ENCODE measurements at regions not wholly inside any gene's neighbourhood (a gene's known extent, or its start where the extent isn't known, plus 50 kb on each side); places are given as distances from the start of the nearest gene placed in this dataset.

DNA sequence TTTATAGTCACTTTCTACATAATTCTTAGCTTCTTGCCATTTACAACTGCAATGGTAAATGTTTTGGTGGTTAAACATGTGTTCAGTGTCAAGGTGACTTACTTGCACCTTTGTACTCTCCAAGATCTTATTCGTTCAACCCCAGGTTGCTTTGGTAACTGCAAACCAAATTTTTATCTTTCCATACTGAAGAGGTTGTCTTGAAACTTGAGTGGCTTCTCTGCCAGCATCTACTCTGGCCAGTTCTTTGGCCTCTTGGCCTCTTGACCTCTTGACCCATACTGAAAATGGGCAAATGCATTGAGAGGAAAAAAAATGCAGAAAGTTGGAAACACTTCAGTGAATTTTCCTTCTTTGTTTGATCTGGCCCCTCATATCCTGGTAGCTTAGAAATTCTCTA lies 88.0 kb upstream of the LRRC7 start:
- no peak for DNase-seq

DNA sequence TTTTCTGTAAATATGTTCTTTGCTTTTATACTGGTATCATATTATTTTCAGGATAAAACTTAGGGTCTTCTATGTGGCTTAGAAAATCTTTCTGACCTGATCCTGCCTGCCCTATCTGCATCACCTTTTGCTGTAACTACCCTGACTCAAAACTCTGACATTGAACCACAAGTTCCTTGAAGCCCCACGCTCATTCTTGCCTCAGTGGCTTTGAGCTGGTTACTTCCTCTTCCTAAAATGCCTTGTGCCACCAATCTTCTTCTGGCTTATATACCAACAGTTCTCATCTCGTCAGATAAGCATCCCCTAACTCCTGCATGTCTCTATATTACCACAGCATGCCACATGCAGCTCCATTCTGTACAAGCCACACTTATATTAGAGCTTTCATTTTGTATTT lies 84.5 kb upstream of the LRRC7 start:
- DNase-seq: no peak

DNA sequence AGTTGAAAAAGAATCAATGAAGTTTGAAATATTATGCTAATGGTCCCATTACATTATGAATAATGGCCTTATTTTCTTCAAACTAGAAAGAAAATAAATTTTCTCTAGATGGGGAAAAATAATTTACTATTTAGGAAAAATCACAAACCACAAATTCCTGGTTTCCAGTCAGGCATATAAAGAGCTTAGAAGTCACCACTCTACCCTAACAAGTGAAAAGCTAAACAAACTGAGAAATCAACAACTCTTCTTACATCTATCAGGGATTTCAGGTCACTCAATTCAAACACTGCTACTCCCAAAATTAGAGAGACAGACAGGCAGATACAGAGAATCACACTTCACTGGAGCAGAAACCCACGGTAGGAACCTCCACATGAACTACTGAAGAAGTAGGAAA lies 82.1 kb upstream of the LRRC7 start:
- no peak for DNase-seq

DNA sequence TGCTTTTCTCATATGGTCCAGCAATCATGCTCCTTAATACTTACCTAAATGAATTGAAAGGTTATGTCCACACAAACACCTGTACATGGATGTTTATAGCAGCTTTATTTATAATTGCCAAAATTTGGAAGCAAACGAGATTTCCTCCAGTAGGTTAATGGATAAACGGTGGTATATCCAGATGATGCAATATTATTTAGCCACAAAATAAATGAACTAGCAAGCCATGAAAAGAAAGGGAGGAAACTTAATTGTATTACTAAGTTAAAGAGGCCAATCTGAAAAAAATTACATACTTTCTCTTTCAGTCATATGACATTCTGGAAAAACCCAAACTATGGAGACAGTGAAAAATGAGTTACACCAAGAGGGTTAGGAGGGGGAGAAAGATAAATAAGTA lies 76.3 kb upstream of the LRRC7 start:
- no peak for DNase-seq

DNA sequence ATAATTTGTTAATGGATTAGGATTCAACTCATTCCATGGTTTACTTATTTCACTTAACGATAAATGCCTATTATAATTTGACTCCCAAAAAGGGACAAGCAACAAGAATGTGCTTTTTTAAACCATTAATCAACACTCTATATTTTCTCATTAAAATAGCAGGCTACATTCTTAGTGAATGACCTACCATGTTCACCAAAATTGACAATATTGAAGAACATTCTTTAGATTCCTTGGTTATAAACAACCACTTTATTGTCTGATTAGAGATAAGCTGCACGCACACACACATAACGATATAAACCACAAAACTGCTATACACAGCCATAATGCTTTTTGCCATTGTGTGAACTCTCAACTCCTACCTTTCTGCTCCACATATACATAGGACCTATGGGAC lies 75.4 kb upstream of the LRRC7 start:
- no peak for DNase-seq

DNA sequence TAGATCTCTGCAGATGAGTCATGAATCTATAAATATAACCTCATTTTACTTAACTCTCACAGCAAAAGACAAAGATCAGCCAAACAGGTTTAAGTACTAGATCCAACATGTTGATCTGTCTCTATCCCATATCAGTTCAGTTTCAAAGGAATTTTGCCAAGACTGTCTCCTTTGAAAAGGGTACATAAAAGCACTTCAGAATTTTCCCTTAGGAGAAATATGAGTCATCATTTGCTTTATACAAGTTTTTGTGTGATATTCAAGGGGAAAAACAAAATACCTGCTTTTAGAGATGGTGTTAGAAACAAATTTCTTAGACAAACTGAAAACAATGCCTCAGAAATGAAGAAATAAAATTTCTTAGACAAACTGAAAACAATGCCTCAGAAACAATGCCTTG lies 73.5 kb upstream of the LRRC7 start:
- DNase-seq: no peak

DNA sequence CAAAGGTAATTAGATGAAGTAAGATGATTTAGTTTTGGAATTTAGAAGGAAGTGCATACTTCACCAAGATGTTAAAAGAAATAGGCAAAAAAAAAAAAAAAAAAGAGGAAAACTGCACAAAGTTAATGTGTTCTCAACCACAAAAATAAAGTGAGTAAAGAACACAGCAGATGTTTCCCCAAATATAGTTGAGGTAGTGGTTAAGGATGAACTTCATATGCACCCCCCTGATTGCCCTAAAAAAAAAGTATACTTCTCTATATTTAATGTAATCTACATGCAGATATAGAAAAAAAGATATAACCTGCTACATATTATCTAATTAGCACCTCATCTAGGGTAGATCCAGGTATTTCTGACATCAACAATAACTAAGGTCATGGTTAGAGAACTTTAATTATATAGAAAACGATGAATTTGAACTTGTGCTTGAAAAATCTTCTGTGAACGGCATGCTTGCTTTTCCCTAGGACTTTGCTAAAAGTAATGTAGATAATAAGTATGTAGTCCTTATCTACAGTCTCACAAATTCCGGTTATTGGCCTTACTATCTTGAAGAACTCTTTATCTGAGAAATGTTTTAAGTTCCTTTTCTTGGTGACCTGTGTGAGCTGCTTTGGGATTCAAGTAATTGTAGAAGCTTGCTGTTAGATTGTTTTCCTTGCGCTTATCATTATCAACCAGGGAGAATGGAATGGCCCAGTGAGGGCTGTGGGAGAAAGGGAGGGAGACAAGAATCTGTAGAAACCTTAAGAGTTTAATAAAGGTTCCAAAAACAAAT lies 70.1 kb upstream of the LRRC7 start:
- no peak for DNase-seq

DNA sequence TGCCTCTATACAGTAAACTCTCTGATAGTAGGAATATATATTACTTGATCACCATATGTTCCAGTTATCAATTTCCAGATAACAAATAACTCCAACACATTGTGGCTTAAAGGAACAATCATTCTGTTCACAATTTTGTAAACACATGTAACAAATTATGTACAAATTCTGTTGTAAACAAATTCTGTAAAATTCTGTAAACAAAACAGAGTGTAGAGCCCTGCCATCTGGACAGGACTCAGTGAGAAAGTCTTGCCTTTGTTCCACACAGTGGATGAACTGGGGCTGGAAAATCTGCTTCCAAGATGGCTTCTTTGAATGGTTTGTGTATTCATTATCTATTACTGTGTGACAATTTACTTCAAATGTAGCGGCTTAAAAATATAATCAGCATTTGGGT lies 69.0 kb upstream of the LRRC7 start:
- no peak for DNase-seq

DNA sequence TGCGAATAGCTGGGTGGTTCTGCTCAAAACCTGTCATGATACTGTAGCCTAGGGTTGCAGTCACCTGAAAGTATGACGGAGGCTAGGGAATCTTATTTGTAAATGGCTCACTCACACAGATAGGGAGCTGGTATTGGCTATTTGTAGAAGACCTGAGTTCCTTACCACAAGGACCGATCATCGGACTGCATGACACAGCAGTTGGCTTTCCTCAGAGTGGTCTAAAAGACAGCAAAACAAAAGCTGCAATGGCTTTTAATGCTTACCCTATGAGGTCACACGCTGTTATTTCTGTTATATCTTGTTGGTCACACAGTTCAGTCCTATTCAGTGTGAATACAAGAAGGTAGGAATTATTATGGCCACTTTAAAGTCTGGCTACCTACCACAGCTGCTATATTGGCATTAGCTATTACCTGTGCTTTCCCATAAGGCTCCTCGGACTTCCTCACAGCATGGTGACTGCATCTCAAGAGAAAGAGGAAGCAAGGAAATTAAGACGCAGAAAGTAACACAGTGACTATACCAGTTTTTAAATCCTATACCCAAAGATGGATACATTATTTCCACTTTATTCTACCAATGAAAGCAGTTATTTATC lies 68.4 kb upstream of the LRRC7 start:
- no peak for DNase-seq

DNA sequence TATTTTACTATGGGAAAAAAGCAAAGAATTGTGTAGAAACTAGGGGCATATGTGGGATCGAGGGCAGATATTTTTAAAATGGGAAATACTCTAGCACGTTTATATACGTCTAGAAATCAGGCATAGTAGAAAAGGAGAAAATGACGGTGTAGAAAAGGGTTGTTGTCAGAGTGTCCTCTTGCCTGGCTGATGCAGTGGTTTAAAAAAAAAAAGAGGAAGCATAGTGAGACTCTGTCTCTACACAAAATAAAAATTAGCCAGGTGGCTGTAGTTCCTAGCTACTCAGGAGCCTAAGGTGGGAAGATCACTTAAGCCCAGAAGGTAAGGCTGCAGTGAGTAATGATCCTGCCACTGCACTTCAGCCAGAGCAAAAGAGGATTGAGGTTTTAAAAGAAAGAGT lies 64.7 kb upstream of the LRRC7 start:
- no peak for DNase-seq

DNA sequence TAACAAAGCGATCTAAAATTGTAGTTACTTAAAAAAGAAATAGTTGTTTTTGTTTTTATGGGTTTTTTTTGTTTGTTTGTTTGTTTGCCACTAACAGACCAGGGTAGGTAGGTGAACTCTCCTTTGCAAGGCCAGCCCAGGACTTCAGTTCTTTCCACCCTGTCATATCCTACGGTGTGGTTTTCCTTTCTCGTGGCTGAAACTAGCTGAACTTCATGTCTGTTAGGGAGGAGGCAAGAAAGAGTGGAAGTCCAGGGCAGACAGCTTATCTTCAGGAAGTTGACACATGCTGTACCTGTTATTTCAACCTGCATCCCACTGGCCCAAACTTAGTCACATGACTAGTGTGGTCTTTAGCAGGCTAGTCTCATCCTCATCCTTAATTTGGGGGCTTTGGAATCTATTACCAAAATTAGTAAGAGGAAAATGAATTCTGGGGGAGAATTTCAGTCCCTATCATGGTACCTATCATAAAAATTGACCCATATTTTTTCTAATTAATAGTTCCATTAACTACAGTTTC lies 62.9 kb upstream of the LRRC7 start:
- DNase-seq: no peak

DNA sequence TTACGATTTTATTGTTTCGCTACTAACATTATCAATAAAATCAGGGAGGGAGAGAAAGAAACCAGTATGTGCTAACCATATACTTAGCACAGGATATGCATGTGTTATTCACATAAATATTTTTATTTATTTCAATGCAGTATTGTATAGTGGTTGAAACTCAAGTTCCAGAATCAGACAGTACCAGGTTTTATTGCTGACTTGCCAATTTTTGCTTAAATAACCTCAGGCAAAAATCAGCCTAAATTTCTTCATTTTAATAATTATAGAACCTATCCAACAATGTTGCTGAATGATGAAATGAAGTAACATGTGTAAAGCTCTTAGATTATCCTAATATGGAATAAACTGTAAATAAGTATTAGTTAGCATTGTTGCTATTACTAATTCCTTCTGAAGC lies 61.4 kb upstream of the LRRC7 start:
- no peak for DNase-seq

DNA sequence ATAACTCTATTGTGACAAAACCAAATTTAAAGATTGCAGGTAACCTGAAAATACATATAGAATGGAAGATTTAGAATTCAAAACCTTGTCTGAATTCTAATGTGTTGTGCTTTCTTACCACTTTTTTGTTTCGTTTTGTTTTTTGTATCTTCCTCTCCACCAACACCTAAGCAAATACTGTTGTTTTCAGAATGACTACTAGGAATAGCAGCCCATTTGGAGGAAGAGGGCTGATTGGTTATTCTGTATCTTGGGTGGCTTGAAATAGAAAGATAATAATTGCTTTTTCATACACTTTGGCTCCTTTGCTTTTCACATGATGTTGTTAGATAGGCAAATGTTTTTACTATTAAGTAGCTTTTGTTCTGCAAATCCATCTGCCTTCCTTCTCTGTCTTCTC lies 61.0 kb upstream of the LRRC7 start:
- DNase-seq: no peak

DNA sequence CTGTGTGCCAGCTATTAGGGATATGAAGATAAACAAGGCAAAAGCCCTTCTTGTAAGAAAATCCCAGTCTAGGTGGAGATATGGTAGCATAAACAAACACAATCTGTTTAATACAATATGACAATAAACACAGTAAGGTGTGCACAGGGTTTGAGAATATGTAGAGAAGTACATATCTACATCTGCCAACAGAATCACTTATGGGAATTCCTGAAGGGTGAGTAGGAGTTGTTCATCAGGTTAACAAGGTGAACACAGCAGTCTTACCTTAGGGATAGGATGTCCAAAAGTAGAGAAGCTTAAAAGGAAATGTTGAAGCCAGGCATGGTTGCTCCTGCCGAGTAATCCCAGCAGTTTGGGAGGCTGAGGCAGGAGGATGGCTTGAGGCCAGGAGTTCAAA lies 57.7 kb upstream of the LRRC7 start:
- DNase-seq: no peak

DNA sequence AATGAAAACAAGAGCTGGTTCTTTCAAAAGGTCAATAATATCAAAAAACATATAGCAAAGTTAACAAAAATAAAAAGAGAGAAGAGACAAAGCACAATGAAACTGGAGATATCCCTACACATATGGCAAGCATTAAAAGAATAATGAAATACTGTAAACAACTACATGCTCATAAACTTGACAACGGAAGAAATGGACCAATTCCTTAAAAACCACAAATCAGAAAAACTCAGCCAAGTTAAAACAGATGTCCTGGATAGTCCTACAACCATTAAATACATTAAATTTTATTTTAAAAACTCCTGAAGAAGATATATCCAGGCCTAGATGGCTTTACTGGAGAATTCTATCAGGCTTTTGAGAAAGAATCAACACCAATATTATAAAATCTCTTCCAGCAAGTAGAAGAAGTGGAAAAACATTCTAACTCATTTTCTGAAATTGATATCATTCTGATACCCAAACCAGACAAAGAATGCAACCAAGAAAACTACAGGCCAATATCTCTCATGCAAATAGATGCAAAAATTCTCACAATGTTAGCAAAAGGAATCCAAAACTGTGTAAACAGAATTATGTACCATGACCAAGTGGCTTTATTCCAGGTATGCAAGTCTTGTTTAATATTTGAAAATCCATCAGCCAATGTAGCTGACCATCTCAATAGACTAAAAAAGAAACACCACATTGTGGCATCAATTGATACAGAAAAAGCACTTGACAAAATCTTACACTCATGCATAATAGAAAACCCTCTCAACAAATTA lies 56.1 kb upstream of the LRRC7 start:
- no peak for DNase-seq

DNA sequence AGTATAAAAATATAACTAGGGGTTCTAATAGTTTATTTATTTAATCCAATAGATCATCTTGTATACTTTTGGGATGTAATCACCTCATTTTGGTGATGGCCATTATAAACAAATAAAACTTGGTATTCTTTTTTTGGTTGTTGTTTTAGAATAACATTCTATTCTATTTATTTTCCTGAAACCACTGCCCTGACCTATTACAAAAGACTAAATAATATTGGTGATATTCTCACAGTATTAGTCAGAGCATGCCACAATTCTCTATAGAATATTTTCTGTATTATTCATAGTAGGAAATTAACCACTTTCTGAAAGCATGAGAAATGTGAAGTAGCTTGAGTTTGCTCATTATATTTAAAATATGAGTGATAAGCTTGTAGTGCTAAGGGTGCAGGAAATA lies 54.1 kb upstream of the LRRC7 start:
- DNase-seq: no peak

Measured in NCI-H1436 (cell line).